Activated naive CD4-positive, alpha-beta T cell treated with anti-CD3 and anti-CD28 coated beads, Interleukin-2, amount 50 U/mL, for 72 hours (primary cell): ENCODE measurements at regions not wholly inside any gene's neighbourhood (a gene's known extent, or its start where the extent isn't known, plus 50 kb on each side); places are given as distances from the start of the nearest gene placed in this dataset.

Experiments used
- ATAC-seq, 2 donors: fragments of 150-1000 bp; cut with Tn5 transposase; 2 replicates each; pipeline ENCODE4 v1.10.0; 2021; ENCODE audit warnings: mild to moderate bottlenecking in 2 of 2, moderate library complexity in 2 of 2
- DNase-seq, 2 donors: peaks; one replicate each; pipeline ENCODE4 v3.0.0; 2021 to 2022; ENCODE audit warnings: low spot score in 2 of 2
- H3K27ac Mint-ChIP-seq, 2 donors: one replicate each; pipeline ENCODE4 v1.8.0; 2022; ENCODE audit warnings: mild to moderate bottlenecking in 2 of 2, mixed read lengths in 2 of 2
- H3K36me3 Mint-ChIP-seq, 2 donors: one replicate each; pipeline ENCODE4 v1.8.0; 2022; ENCODE audit warnings: mixed read lengths in 2 of 2
- H3K9me3 Mint-ChIP-seq, 2 donors: one replicate each; pipeline ENCODE4 v1.8.0; 2022; ENCODE audit warnings: mixed read lengths in 2 of 2

DNA sequence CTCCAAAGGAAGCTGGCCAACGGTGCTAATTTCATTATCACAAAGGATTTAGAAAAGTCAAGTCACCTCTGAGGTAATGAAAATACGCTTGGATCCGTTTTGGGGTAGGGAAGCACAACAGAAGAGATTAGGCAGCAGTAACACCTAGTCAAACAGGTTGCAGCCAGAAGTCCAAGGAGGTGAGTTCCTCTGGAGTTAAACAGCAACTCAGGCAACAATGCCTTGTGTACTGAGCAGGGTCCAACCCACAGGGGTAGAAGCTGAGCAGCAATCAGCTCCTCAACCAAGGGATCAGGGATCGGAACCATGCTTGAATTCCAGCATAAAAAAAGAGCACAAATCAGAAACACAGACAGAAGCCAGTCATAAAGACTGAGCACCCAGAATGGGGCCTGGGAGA lies 88.1 kb upstream of the SPRED1 start:
- ATAC-seq (no peak), DNase-seq (no peak)
- Mint-ChIP-seq H3K36me3 (no peaks in the 10 kb centered on the region), H3K27ac (no peak overlapping the region), H3K9me3 (no peaks in the 10 kb centered on the region)

- DNase-seq (no peak), ATAC-seq (no peak)
- peaks cover 3% of the 10 kb centered on the region in 2 donors for H3K9me3 Mint-ChIP-seq
- no peaks in the 10 kb centered on the region for H3K36me3 Mint-ChIP-seq
- H3K27ac Mint-ChIP-seq, result no peak overlapping the region
Observed at GRCh38 chr15:38168467-38169070, 84.1 kb upstream of the SPRED1 start.

DNA sequence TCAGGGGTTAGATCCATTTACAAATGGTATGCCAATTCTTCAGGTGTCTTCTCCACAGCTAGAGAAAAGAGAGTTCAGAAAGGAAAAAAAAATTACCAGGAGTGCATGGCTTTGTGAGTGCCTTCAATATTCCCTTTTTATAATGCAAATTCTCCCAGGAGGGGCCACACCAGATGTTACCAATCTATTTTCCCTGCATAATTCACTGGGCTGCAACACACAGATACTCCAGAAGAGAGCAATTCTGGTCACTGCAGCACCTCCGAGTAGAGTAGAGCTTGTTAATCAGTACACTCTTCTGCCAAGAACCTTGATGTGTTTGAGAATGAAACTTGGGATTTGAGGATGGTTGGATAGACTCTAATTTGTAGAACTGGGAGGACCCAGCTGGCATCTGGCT lies 80.7 kb upstream of the SPRED1 start:
- no peak for DNase-seq
- Mint-ChIP-seq H3K27ac (no peak overlapping the region), H3K9me3 (peaks cover 3% of the 10 kb centered on the region in 2 donors), H3K36me3 (no peaks in the 10 kb centered on the region)
- no peak for ATAC-seq

GRCh38 chr15:38174691-38175090 lies 77.9 kb upstream of the SPRED1 start:
- DNase-seq (no peak), ATAC-seq (no peak)
- Mint-ChIP-seq H3K27ac (no peak overlapping the region), H3K9me3 (peaks cover 3% of the 10 kb centered on the region in 2 donors), H3K36me3 (no peaks in the 10 kb centered on the region)

GRCh38 chr15:38176155-38176554 lies 76.5 kb upstream of the SPRED1 start:
- Mint-ChIP-seq H3K27ac (no peak overlapping the region), H3K9me3 (no peaks in the 10 kb centered on the region), H3K36me3 (no peaks in the 10 kb centered on the region)
- DNase-seq, result no peak
- ATAC-seq, result no peak

DNA sequence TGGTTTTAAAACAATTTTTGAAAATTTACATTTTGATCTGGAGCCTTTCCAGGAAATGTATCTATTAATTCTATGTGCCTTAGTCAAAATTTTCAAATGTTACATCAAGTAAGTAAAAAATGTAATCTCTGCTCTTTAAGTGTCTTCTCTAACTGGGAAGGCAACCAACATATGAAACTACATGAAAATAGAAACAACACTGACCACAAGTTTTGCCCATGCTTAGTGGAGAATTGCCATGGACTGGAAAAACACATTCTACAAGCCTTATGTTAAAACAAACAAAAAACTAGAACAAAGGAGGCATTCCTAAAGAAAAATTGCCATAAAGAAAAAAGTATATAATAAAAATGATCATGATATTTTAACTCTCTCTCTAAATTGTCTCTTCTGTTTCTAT lies 75.9 kb upstream of the SPRED1 start:
- no peak overlapping the region for H3K27ac Mint-ChIP-seq
- H3K9me3 Mint-ChIP-seq, result no peaks in the 10 kb centered on the region
- no peak for ATAC-seq
- no peaks in the 10 kb centered on the region for H3K36me3 Mint-ChIP-seq
- DNase-seq, result no peak

DNA sequence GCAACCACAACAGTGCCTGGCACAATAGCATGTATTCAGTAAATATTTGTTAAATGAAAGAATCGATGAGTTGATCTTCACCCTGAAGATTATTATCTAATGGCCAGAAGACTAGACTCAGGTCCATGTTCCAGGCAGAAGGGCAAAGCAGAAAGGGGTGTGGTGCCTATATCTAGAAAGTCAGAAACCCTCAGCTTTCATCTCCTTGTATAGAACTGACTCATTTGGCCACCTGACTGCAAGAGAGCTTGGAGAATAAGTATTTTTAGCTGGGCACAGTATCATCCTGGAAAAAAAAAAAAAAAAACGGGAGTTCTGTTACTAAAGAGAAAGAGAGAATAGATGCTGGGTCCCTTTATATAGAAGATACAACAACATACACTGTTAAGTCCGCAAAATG lies 69.7 kb upstream of the SPRED1 start:
- Mint-ChIP-seq H3K36me3 (no peaks in the 10 kb centered on the region), H3K9me3 (no peaks in the 10 kb centered on the region), H3K27ac (no peak overlapping the region)
- ATAC-seq (no peak), DNase-seq (no peak)

DNA sequence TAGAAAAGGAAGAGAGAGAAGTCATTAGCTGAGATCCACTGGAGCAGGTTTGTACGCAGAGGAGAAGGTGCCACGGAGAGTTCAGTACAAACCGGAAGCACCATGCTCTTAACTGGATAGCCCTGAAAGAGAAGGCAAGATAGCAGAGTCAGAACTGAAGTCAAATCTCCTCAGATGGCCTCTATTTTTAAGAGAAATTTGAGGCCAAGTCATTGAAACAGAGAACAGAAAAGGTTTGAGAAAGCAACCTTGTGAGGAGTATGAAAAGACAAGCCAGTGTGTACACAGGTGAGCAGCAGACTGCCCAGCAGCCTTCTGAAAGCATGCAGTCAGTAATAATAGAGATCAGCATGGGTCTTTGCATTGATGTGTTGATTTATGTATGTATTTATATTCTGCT lies 66.1 kb upstream of the SPRED1 start:
- Mint-ChIP-seq H3K27ac (no peak overlapping the region), H3K36me3 (no peaks in the 10 kb centered on the region), H3K9me3 (no peaks in the 10 kb centered on the region)
- DNase-seq (no peak), ATAC-seq (no peak)

DNA sequence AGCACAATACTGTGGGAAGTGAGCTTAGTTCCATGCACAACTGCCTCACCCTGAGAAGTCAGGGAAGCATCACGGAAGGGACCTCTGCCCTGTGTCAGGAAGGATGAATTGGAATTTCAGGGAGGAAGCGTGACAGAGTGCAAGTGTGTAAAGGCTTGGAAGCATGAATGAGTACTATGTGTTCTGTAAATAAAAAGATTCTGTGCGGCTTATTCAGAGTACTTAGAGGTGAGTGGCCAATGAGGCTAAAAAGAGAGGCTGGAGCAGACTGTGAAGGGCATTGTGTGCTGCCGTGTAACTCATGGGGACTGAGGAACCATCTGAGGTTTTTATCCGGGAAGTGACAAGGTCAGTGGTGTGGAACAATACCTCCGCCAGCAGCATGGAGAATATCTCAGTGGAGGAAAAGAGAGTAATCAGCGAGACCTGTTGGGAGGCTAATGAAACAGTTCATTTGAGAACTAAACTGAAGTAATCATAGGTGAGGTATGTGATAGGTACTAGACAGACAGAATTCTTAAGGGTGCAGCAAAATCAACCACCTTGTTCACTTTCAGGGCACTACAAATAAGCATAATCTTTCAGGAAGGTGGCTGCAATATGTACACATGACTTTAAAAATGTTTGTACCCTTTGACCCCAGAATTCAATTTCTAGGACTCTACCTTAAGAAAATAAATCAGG lies 64.9 kb upstream of the SPRED1 start:
- no peaks in the 10 kb centered on the region for H3K9me3 Mint-ChIP-seq
- no peak for ATAC-seq
- DNase-seq, result no peak
- no peak overlapping the region for H3K27ac Mint-ChIP-seq
- H3K36me3 Mint-ChIP-seq, result no peaks in the 10 kb centered on the region

DNA sequence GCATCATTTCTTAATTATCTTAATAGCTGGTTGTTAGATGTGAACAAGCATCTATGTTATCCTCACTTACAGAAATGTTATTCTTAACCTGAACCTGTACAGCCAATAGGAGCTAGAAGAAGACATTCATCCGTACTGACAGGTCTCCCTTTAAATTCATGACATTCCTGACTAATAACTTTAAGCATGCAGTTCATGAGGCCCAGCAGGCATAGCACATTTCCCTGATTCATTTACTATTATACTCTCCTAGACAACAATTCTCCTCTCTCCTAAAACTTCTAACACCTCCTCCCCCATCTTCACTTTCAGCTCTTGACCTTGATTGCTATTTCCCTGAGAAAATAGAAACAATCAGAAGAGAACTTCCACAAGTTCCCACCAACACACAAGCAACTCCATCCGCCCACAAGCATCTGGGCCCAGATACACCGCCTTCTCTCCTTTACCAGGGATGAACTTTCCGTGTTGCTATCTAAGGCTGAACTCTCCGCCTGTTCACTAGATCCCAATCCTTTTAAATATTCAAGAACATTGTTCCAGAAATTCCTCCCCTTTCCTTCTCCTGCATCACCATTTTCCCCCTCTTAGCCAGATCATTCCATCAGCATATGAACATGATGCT lies 62.9 kb upstream of the SPRED1 start:
- DNase-seq (no peak), ATAC-seq (no peak)
- Mint-ChIP-seq H3K27ac (no peak overlapping the region), H3K9me3 (no peaks in the 10 kb centered on the region), H3K36me3 (no peaks in the 10 kb centered on the region)

- H3K9me3 Mint-ChIP-seq, result no peaks in the 10 kb centered on the region
- DNase-seq, result no peak
- H3K36me3 Mint-ChIP-seq, result no peaks in the 10 kb centered on the region
- no peak overlapping the region for H3K27ac Mint-ChIP-seq
- no peak for ATAC-seq
Observed at GRCh38 chr15:38190501-38190900, 62.1 kb upstream of the SPRED1 start.

GRCh38 chr15:38192496-38192895 lies 60.1 kb upstream of the SPRED1 start:
- Mint-ChIP-seq H3K9me3 (no peaks in the 10 kb centered on the region), H3K27ac (no peak overlapping the region), H3K36me3 (no peaks in the 10 kb centered on the region)
- DNase-seq, result no peak
- ATAC-seq, result no peak

DNA sequence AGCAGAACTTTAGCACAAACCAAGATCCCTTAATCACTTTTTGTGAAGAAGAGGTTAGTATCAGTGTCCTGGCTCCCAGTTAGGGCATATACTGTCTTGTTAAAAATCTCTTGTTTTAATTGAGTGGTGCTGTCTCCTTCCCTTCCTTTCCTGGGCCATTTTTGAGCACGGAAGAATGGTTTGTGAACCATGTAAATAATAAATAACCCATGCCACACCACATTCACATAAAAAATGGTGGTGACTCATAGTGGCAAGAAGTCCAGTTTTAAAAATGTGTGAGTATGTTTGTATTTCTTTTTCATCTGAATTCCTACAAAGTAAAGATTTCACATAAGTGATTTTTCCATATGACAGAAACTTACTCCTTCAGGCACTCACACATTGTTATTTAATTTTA lies 59.1 kb upstream of the SPRED1 start:
- Mint-ChIP-seq H3K27ac (no peak overlapping the region), H3K9me3 (no peaks in the 10 kb centered on the region), H3K36me3 (no peaks in the 10 kb centered on the region)
- no peak for DNase-seq
- no peak for ATAC-seq

GRCh38 chr15:38195191-38195901 lies 57.3 kb upstream of the SPRED1 start:
- H3K9me3 Mint-ChIP-seq, result no peaks in the 10 kb centered on the region
- no peak overlapping the region for H3K27ac Mint-ChIP-seq
- DNase-seq, result no peak
- H3K36me3 Mint-ChIP-seq, result no peaks in the 10 kb centered on the region
- no peak for ATAC-seq

DNA sequence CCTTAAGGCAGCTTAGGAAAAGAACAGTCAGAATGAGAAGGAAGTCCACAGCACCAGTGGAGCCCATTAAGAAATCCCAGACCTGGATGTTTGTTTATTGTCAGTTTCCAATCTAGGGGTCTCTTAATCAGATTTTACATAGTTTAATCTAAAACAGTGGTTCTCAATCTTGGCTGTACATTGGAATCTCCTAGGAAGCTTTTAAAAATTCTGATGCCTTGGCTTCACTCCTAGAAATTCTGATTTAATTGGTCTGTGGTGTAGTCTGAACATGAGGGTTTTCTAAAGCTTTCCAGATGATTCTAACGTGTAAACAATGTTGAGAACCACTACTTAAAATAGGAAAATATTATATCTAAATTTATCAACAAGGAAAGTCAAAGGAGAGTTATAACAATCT lies 56.6 kb upstream of the SPRED1 start:
- Mint-ChIP-seq H3K36me3 (no peaks in the 10 kb centered on the region), H3K9me3 (no peaks in the 10 kb centered on the region), H3K27ac (no peak overlapping the region)
- no peak for DNase-seq
- no peak for ATAC-seq

GRCh38 chr15:38197553-38197952 lies 55.1 kb upstream of the SPRED1 start:
- Mint-ChIP-seq H3K9me3 (no peaks in the 10 kb centered on the region), H3K36me3 (no peaks in the 10 kb centered on the region)

GRCh38 chr15:38201714-38202113 lies 50.9 kb upstream of the SPRED1 start:
- ATAC-seq (no peak), DNase-seq (no peak)
- no peaks in the 10 kb centered on the region for H3K36me3 Mint-ChIP-seq
- H3K27ac Mint-ChIP-seq, result no peak overlapping the region
- no peaks in the 10 kb centered on the region for H3K9me3 Mint-ChIP-seq

More at GRCh38 chr15:38197553-38197952, 55.1 kb upstream of the SPRED1 start:
- H3K27ac Mint-ChIP-seq, result no peak overlapping the region
- ATAC-seq, result no peak
- no peak for DNase-seq
